ENCODE measurements at regions not wholly inside any gene's neighbourhood (a gene's known extent, or its start where the extent isn't known, plus 50 kb on each side); places are given as distances from the start of the nearest gene placed in this dataset.

DNA sequence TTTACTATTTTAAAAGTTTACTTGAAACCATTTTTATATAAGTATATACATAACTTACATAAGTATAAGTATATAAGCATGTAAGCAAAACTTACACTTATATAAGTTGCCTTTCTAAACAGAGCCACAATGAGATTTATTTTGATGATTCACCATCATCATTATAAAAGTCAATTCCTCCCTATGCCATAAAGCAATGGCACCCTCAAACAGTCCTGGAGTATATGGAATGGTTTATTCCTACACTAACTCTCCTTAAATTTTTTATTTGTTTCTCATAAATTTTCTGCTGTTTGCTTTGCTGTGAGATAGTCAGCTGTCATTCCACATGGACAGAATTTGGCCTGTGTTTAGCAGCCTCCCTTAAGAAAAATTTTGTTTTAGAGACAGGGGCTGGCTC is 114.2 kb downstream of the NAB1 start:
- TF ChIP-seq, protein P1, sequence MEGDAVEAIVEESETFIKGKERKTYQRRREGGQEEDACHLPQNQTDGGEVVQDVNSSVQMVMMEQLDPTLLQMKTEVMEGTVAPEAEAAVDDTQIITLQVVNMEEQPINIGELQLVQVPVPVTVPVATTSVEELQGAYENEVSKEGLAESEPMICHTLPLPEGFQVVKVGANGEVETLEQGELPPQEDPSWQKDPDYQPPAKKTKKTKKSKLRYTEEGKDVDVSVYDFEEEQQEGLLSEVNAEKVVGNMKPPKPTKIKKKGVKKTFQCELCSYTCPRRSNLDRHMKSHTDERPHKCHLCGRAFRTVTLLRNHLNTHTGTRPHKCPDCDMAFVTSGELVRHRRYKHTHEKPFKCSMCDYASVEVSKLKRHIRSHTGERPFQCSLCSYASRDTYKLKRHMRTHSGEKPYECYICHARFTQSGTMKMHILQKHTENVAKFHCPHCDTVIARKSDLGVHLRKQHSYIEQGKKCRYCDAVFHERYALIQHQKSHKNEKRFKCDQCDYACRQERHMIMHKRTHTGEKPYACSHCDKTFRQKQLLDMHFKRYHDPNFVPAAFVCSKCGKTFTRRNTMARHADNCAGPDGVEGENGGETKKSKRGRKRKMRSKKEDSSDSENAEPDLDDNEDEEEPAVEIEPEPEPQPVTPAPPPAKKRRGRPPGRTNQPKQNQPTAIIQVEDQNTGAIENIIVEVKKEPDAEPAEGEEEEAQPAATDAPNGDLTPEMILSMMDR (IDR thresholded peaks at IDR 0.05), result no peak
- no peak for TF ChIP-seq POLR2A (IDR thresholded peaks at IDR 0.05)
